OCI-LY1 (cell line): ENCODE measurements at regions not wholly inside any gene's neighbourhood (a gene's known extent, or its start where the extent isn't known, plus 50 kb on each side); places are given as distances from the start of the nearest gene placed in this dataset.

Source experiments
- H2AFZ ChIP-seq: fragments of 200-600 bp; sonication (generic), shearing (Covaris generic); 2 replicates; pipeline ENCODE4 v1.6.0; 2014; ENCODE audit warnings: antibody characterized with exemption, mild to moderate bottlenecking, low read length
- H3F3A ChIP-seq: fragments of 200-600 bp; sonication (generic), shearing (Covaris generic); 2 replicates; pipeline ENCODE4 v1.6.0; 2014; ENCODE audit warnings: mild to moderate bottlenecking, antibody characterized with exemption, low read length, moderate library complexity; ENCODE audit not compliant: insufficient read depth
- H3K27ac ChIP-seq: fragments of 200-600 bp; sonication (generic); 2 replicates; pipeline ENCODE4 v1.5.1; 2014; ENCODE audit warnings: low read length, mixed run types, mild to moderate bottlenecking, low read depth; ENCODE audit not compliant: poor library complexity, severe bottlenecking
- H3K27me3 ChIP-seq: fragments of 200-600 bp; sonication (generic); 2 replicates; pipeline ENCODE4 v1.6.0; 2014; ENCODE audit warnings: antibody characterized with exemption, mild to moderate bottlenecking, low read length, moderate library complexity; ENCODE audit not compliant: insufficient read depth
- H3K36me3 ChIP-seq: fragments of 200-600 bp; sonication (generic); 2 replicates; pipeline ENCODE4 v1.6.1; 2014; ENCODE audit warnings: mild to moderate bottlenecking, antibody characterized with exemption, low read length, moderate library complexity, mixed read lengths; ENCODE audit not compliant: insufficient read depth
- H3K4me1 ChIP-seq: fragments of 200-600 bp; sonication (generic); 2 replicates; pipeline ENCODE4 v1.5.1; 2014; ENCODE audit warnings: mild to moderate bottlenecking, low read length, moderate library complexity; ENCODE audit not compliant: insufficient read depth, severe bottlenecking
- H3K4me2 ChIP-seq: fragments of 200-600 bp; sonication (generic), shearing (Covaris generic); 2 replicates; pipeline ENCODE4 v1.6.1; 2014; ENCODE audit warnings: low read length
- H3K4me3 ChIP-seq: fragments of 200-600 bp; sonication (generic); 2 replicates; pipeline ENCODE4 v1.5.1; 2014; ENCODE audit warnings: low read length, low read depth, mild to moderate bottlenecking, mixed read lengths; ENCODE audit not compliant: poor library complexity, severe bottlenecking
- H3K79me2 ChIP-seq: fragments of 200-600 bp; shearing (Covaris generic); 2 replicates; pipeline ENCODE4 v1.6.1; 2016; ENCODE audit warnings: mixed run types, low read length, mixed read lengths; ENCODE audit not compliant: insufficient read depth
- H3K9ac ChIP-seq: fragments of 200-600 bp; sonication (generic), shearing (Covaris generic); 2 replicates; pipeline ENCODE4 v1.6.1; 2014; ENCODE audit warnings: mild to moderate bottlenecking, low read length, mixed read lengths
- H3K9me2 ChIP-seq: fragments of 200-600 bp; sonication (generic), shearing (Covaris generic); 2 replicates; pipeline ENCODE4 v1.6.1; 2014; ENCODE audit warnings: low read depth, mild to moderate bottlenecking, low read length, mixed read lengths
- H3K9me3 ChIP-seq: fragments of 200-600 bp; shearing (Covaris generic); 2 replicates; pipeline ENCODE4 v1.6.1; 2014; ENCODE audit warnings: low read length, mixed read lengths
- H4K20me1 ChIP-seq: fragments of 200-600 bp; sonication (generic), shearing (Covaris generic); 2 replicates; pipeline ENCODE4 v1.6.0; 2016; ENCODE audit warnings: mild to moderate bottlenecking, low read length; ENCODE audit not compliant: insufficient read depth
- EZH2 ChIP-seq: fragments of 200-600 bp; sonication (generic), shearing (Covaris generic); IDR thresholded peaks from 2 replicates; pipeline ENCODE4 v1.8.0; 2017; ENCODE audit warnings: borderline replicate concordance, mixed run types, mild to moderate bottlenecking, antibody characterized with exemption, low read length, moderate library complexity, mixed read lengths
- TF ChIP-seq, protein P1 (sequence below): fragments of 200-600 bp; sonication (generic), shearing (Covaris generic); IDR thresholded peaks from 2 replicates; pipeline ENCODE4 v1.5.1; 2017; ENCODE audit warnings: mild to moderate bottlenecking, antibody characterized with exemption, low read length, moderate library complexity, mixed read lengths

DNA sequence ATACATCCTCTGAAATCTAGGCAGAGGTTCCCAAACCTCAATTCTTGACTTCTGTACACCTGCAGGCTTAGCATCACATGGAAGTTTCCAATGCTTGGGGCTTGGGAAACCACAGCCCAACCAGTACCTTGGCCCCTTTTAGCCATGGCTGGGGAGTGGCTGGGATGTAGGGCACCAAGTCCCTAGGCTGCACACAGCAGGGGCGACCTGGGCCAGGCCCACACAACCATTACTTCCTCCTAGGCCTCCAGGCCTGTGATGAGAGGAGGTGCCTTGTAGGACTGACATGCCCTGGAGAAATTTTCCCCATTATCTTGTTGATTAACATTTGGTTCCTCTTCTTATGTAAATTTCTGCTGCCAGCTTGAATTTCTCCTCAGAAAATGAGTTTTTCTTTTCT, 1387.4 kb downstream of the FSCB start:
- Histone ChIP-seq H3K9me3 (no peaks in the 10 kb centered on the region), H3F3A (no peaks in the 10 kb centered on the region), H3K4me2 (no peak overlapping the region), H3K4me1 (no peaks in the 10 kb centered on the region), H3K79me2 (no peaks in the 10 kb centered on the region), H4K20me1 (no peaks in the 10 kb centered on the region), H3K27ac (no peak overlapping the region), H3K27me3 (no peaks in the 10 kb centered on the region), H3K4me3 (no peak overlapping the region), H3K9ac (no peak overlapping the region), H2AFZ (no peak overlapping the region), H3K9me2 (no peaks in the 10 kb centered on the region), H3K36me3 (no peaks in the 10 kb centered on the region)
- TF ChIP-seq EZH2 = no peak
- TF ChIP-seq, protein P1, sequence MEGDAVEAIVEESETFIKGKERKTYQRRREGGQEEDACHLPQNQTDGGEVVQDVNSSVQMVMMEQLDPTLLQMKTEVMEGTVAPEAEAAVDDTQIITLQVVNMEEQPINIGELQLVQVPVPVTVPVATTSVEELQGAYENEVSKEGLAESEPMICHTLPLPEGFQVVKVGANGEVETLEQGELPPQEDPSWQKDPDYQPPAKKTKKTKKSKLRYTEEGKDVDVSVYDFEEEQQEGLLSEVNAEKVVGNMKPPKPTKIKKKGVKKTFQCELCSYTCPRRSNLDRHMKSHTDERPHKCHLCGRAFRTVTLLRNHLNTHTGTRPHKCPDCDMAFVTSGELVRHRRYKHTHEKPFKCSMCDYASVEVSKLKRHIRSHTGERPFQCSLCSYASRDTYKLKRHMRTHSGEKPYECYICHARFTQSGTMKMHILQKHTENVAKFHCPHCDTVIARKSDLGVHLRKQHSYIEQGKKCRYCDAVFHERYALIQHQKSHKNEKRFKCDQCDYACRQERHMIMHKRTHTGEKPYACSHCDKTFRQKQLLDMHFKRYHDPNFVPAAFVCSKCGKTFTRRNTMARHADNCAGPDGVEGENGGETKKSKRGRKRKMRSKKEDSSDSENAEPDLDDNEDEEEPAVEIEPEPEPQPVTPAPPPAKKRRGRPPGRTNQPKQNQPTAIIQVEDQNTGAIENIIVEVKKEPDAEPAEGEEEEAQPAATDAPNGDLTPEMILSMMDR = no peak

DNA sequence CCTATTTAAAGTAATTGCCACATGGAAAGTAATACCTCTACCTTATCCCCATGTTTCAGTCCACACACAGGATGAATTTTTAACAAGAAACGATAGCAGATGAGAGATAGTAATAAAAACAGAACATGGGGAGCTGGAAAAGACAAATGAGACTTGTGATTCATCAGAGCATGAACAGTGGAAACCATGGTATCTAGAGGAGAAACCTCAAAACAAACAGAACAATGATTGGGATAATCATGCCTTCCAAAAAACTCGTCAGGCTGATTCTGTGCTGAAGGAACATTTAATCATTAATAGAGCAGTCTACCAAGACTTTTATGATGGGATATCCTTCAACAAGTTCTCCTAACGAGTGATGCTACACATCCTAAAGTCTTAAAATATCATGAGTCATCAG, 1390.7 kb downstream of the FSCB start:
- Histone ChIP-seq H3K36me3 (no peaks in the 10 kb centered on the region), H2AFZ (no peak overlapping the region), H3K4me1 (no peaks in the 10 kb centered on the region), H3K4me2 (no peak overlapping the region), H3K9ac (no peak overlapping the region), H3F3A (no peaks in the 10 kb centered on the region), H4K20me1 (no peaks in the 10 kb centered on the region), H3K27me3 (no peaks in the 10 kb centered on the region), H3K9me2 (no peaks in the 10 kb centered on the region), H3K79me2 (no peaks in the 10 kb centered on the region), H3K27ac (no peak overlapping the region), H3K4me3 (no peak overlapping the region), H3K9me3 (no peaks in the 10 kb centered on the region)
- TF ChIP-seq, protein P1 = no peak
- TF ChIP-seq EZH2 = no peak

DNA sequence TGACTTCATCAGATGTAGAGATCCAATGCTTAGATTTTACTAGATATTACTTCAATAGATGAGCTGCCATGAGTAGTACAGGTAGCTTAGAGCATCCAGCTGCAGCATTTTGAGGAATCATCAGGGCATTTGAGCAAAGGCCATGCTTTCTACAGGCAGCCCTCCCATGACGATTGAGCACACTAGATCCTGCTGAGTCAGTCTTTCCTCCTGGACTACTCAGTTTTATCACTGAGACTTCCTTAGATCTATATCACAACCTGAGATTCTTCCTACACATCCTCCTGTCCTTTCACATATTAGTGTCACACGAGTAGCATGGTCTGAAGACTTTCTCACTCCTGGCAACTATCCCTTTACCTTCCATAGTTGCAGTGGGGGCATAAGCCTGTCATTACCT, 1401.8 kb downstream of the FSCB start:
- no peaks in the 10 kb centered on the region for H3K79me2 ChIP-seq
- H3K27me3 ChIP-seq = no peaks in the 10 kb centered on the region
- no peak overlapping the region for H3K4me3 ChIP-seq
- no peaks in the 10 kb centered on the region for H3K9me2 ChIP-seq
- no peaks in the 10 kb centered on the region for H3K4me1 ChIP-seq
- H2AFZ ChIP-seq = no peak overlapping the region
- no peak overlapping the region for H3K9ac ChIP-seq
- H3K36me3 ChIP-seq = no peaks in the 10 kb centered on the region
- TF ChIP-seq, protein P1 = no peak
- no peak for TF ChIP-seq EZH2
- H3K9me3 ChIP-seq = no peaks in the 10 kb centered on the region
- H3F3A ChIP-seq = no peaks in the 10 kb centered on the region
- no peaks in the 10 kb centered on the region for H4K20me1 ChIP-seq
- H3K27ac ChIP-seq = no peak overlapping the region
- no peak overlapping the region for H3K4me2 ChIP-seq
